OCI-M2 (cell line): ENCODE measurements at regions not wholly inside any gene's neighbourhood (a gene's known extent, or its start where the extent isn't known, plus 50 kb on each side); places are given as distances from the start of the nearest gene placed in this dataset.

Experiments
- DNase-seq: peaks from one replicate; lab custom pipeline; 2025; ENCODE audit not compliant: unreplicated experiment; lab: John Stamatoyannopoulos, UW

GRCh38 chr18:57991552-57991951 is 52.5 kb upstream of the NEDD4L start:
- DNase-seq = no peak

- DNase-seq = no peak
These were observed 54.5 kb upstream of the NEDD4L start for GRCh38 chr18:57989536-57989935.

GRCh38 chr18:57984490-57985115 is 59.4 kb upstream of the NEDD4L start:
- DNase-seq = no peak

- DNase-seq = no peak
These were observed 60.1 kb upstream of the NEDD4L start for GRCh38 chr18:57983965-57984364.

- no peak for DNase-seq
These were observed 60.6 kb upstream of the NEDD4L start for GRCh38 chr18:57983472-57983871.

- no peak for DNase-seq
These were observed 61.5 kb upstream of the NEDD4L start for GRCh38 chr18:57982372-57983021.

- DNase-seq = no peak
These were observed 62.6 kb upstream of the NEDD4L start for GRCh38 chr18:57981308-57982028.

- DNase-seq = no peak
These were observed 63.3 kb upstream of the NEDD4L start for GRCh38 chr18:57980573-57981307.

- DNase-seq = no peak
These were observed 67.7 kb upstream of the NEDD4L start for GRCh38 chr18:57976230-57976773.

GRCh38 chr18:57975805-57976204 is 68.2 kb upstream of the NEDD4L start:
- DNase-seq = no peak

- no peak for DNase-seq
These were observed 69.3 kb upstream of the NEDD4L start for GRCh38 chr18:57974585-57975265.

GRCh38 chr18:57973889-57974288 is 70.1 kb upstream of the NEDD4L start:
- DNase-seq = no peak

GRCh38 chr18:57970356-57971095 is 73.5 kb upstream of the NEDD4L start:
- DNase-seq = no peak

- DNase-seq = no peak
These were observed 74.2 kb upstream of the NEDD4L start for GRCh38 chr18:57969824-57970223.

- no peak for DNase-seq
These were observed 78.8 kb upstream of the NEDD4L start for GRCh38 chr18:57965246-57965645.

- DNase-seq = no peak
These were observed 82.0 kb upstream of the NEDD4L start for GRCh38 chr18:57961876-57962505.

- DNase-seq = no peak
These were observed 82.6 kb upstream of the NEDD4L start for GRCh38 chr18:57961411-57961810.

GRCh38 chr18:57959278-57959677 is 84.7 kb upstream of the NEDD4L start:
- DNase-seq = no peak

- no peak for DNase-seq
These were observed 86.8 kb upstream of the NEDD4L start for GRCh38 chr18:57957210-57957609.

GRCh38 chr18:57956491-57956890 is 87.5 kb upstream of the NEDD4L start:
- DNase-seq = no peak
